HL-60 (cell line): ENCODE measurements at regions not wholly inside any gene's neighbourhood (a gene's known extent, or its start where the extent isn't known, plus 50 kb on each side); places are given as distances from the start of the nearest gene placed in this dataset.

Experiments
- DNase-seq, 2 experiments: peaks; one replicate each; pipeline ENCODE4 v3.0.0-alpha.2; 2010 to 2020; ENCODE audit warnings: low read depth in 1 of 2, low spot score in 1 of 2
- H3K27ac ChIP-seq: fragments of 250-450 bp; sonication (Bioruptor Pico); replicated peaks from 2 replicates; pipeline ENCODE4 v1.5.1; 2020; ENCODE audit warnings: mild to moderate bottlenecking, moderate library complexity
- H3K27me3 ChIP-seq: fragments of 250-450 bp; sonication (Bioruptor Pico); 2 replicates; pipeline ENCODE4 v1.5.1; 2021; ENCODE audit warnings: mild to moderate bottlenecking, moderate library complexity; ENCODE audit not compliant: insufficient read depth, poor library complexity, severe bottlenecking
- H3K4me3 ChIP-seq: replicated peaks from 2 replicates; pipeline ENCODE4 v1.5.1; 2011; ENCODE audit warnings: mild to moderate bottlenecking, control low read depth, low read length; ENCODE audit not compliant: insufficient read depth
- GABPA ChIP-seq: IDR thresholded peaks from 2 replicates; pipeline ENCODE4 v1.6.1; 2012; ENCODE audit warnings: low read depth
- POLR2AphosphoS5 ChIP-seq: IDR thresholded peaks from 2 replicates; pipeline ENCODE4 v1.6.1; 2012; ENCODE audit warnings: low read depth
- SPI1 ChIP-seq: IDR thresholded peaks from 2 replicates; pipeline ENCODE4 v1.6.1; 2012; ENCODE audit warnings: low read depth, mild to moderate bottlenecking, borderline replicate concordance
- TF ChIP-seq, protein P1 (sequence below): IDR thresholded peaks from one replicate; pipeline ENCODE4 v1.5.1; 2011; ENCODE audit warnings: low read length, control low read depth, inconsistent platforms; ENCODE audit not compliant: insufficient read depth
- TF ChIP-seq, protein P2 (sequence below): IDR thresholded peaks from 2 replicates; pipeline ENCODE4 v1.6.1; 2012; ENCODE audit warnings: low read depth; ENCODE audit not compliant: insufficient replicate concordance

DNA sequence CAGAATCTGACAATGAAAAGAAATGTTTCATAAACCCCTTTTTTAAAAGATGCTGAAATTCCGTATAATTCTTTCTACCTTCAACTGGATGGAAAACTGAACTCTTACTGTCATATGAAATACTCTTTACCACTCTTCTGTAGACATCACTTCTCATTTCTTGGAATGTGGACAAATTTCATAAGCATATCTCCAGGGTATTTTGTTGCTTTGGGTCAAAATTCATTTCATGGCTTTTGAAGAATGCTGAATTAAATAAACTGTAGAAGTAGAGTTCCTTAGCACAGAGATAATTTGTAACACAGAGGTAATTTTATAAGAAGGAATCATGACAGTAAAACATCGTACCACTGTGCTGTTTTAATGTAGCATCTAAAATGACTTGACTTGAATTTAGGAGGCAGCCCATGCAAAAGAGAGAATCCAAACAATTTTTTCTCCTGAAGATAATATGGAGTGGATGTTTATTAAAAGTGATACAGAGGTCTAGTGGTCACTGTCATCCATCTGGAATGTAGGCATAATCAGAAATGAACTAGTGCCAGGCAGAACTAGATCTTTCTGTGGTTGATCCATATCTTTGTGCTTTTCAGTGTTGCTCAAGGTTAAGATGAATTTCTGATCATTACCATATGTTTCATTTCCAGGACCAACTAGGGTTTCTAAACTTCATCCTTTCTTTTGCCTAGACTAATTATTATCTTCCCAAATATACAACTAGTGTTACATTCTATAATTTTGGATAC, 492.0 kb downstream of the KIF20B start:
- no peak for TF ChIP-seq POLR2AphosphoS5
- TF ChIP-seq, protein P1, sequence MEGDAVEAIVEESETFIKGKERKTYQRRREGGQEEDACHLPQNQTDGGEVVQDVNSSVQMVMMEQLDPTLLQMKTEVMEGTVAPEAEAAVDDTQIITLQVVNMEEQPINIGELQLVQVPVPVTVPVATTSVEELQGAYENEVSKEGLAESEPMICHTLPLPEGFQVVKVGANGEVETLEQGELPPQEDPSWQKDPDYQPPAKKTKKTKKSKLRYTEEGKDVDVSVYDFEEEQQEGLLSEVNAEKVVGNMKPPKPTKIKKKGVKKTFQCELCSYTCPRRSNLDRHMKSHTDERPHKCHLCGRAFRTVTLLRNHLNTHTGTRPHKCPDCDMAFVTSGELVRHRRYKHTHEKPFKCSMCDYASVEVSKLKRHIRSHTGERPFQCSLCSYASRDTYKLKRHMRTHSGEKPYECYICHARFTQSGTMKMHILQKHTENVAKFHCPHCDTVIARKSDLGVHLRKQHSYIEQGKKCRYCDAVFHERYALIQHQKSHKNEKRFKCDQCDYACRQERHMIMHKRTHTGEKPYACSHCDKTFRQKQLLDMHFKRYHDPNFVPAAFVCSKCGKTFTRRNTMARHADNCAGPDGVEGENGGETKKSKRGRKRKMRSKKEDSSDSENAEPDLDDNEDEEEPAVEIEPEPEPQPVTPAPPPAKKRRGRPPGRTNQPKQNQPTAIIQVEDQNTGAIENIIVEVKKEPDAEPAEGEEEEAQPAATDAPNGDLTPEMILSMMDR, result no peak
- TF ChIP-seq GABPA, result no peak
- TF ChIP-seq SPI1, result no peak
- TF ChIP-seq, protein P2, sequence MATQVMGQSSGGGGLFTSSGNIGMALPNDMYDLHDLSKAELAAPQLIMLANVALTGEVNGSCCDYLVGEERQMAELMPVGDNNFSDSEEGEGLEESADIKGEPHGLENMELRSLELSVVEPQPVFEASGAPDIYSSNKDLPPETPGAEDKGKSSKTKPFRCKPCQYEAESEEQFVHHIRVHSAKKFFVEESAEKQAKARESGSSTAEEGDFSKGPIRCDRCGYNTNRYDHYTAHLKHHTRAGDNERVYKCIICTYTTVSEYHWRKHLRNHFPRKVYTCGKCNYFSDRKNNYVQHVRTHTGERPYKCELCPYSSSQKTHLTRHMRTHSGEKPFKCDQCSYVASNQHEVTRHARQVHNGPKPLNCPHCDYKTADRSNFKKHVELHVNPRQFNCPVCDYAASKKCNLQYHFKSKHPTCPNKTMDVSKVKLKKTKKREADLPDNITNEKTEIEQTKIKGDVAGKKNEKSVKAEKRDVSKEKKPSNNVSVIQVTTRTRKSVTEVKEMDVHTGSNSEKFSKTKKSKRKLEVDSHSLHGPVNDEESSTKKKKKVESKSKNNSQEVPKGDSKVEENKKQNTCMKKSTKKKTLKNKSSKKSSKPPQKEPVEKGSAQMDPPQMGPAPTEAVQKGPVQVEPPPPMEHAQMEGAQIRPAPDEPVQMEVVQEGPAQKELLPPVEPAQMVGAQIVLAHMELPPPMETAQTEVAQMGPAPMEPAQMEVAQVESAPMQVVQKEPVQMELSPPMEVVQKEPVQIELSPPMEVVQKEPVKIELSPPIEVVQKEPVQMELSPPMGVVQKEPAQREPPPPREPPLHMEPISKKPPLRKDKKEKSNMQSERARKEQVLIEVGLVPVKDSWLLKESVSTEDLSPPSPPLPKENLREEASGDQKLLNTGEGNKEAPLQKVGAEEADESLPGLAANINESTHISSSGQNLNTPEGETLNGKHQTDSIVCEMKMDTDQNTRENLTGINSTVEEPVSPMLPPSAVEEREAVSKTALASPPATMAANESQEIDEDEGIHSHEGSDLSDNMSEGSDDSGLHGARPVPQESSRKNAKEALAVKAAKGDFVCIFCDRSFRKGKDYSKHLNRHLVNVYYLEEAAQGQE, result no peak
- no peaks in the 10 kb centered on the region for H3K27me3 ChIP-seq
- no peak overlapping the region for H3K27ac ChIP-seq
- H3K4me3 ChIP-seq, result no peak overlapping the region
- no peak for DNase-seq

DNA sequence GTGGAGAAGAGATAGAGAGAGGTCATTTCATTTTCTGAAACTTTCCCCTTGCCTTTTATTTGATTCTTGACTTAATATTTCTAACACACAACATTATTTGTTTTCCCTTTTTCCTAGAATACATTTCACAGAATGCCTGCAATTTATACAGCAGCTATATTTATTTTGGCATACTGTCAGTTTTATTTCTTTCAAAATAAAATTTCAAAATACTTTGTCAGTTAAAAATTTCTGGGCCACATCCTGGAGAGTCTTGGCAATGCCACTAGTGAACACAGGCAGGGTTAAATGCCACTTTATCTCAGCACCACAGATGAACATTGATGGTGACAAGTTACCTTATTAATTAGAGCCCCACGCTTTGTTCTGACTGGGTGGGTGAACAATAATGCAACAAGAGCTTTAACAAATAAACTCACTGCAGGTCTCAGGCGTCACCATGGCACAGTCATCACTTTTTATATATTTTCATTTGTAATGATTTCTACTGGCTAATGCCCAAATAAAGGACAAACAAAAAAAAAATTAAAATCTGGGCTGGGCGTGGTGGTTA, 494.0 kb downstream of the KIF20B start:
- no peak overlapping the region for H3K27ac ChIP-seq
- DNase-seq, result no peak
- no peaks in the 10 kb centered on the region for H3K27me3 ChIP-seq
- no peak overlapping the region for H3K4me3 ChIP-seq
- TF ChIP-seq, protein P1, result no peak
- TF ChIP-seq, protein P2, result no peak
- no peak for TF ChIP-seq SPI1
- no peak for TF ChIP-seq POLR2AphosphoS5
- TF ChIP-seq GABPA, result no peak

DNA sequence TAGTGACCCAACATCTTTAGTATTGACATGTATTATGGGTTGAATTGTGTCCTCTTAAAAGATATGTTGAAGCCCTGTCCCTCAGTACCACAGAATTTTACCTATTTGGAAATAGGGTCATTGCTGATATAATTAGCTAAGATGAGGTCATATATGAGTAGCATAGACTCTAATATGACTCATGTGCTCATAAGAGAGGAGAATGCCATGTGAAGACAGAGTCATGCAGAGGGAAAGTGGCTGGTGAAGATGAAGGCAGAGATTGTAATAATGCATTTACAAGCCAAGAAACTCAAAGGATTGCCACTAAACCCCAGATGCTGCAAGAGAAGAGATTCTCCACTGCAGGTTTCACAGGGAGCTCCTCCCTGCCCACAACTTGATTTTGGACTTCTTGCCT, 496.4 kb downstream of the KIF20B start:
- Histone ChIP-seq H3K27ac (no peak overlapping the region), H3K4me3 (no peak overlapping the region), H3K27me3 (no peaks in the 10 kb centered on the region)
- no peak for TF ChIP-seq GABPA
- TF ChIP-seq SPI1, result no peak
- TF ChIP-seq POLR2AphosphoS5, result no peak
- TF ChIP-seq, protein P2, result no peak
- TF ChIP-seq, protein P1, result no peak
- no peak for DNase-seq
